K562 (cell line): ENCODE measurements at regions not wholly inside any gene's neighbourhood (a gene's known extent, or its start where the extent isn't known, plus 50 kb on each side); places are given as distances from the start of the nearest gene placed in this dataset.

Source experiments
- ATAC-seq: fragments of 200-7000 bp; cut with Tn5 transposase; 3 replicates; pipeline ENCODE4 v1.9.1; 2020; ENCODE audit warnings: moderate library complexity
- BruUV-seq: library from RNA; stranded (reverse); fragments of 400-500 nt; replicated peaks from 2 replicates; lab custom pipeline; 2021; lab: Mats Ljungman, UMichigan
- CTCF ChIA-PET: fragments of 300-600 bp; formaldehyde crosslinking; extraction: SDS; loops from one replicate; lab custom pipeline; 2021; ENCODE audit warnings: low intra/inter-chr PET ratio; lab: Yijun Ruan, JAX
- POLR2A ChIA-PET: fragments of 300-600, 350-650 bp; sonication (Branson Sonifier 250); formaldehyde crosslinking; extraction: SDS; loops from one replicate; lab custom pipeline; 2021; ENCODE audit warnings: antibody characterized with exemption, inconsistent platforms; lab: Yijun Ruan, JAX
- DNase-seq, 4 experiments: peaks; one replicate each; pipeline versions ENCODE4 v3.0.0 to v3.0.0-alpha.2; 2011 to 2018; ENCODE audit warnings: low spot score in 3 of 4, mixed read lengths in 3 of 4; ENCODE audit errors: extremely low read depth in 1 of 4
- FAIRE-seq: peaks from 2 replicates; lab custom pipeline; 2011; peaks lifted over from hg19 to GRCh38; lab: Jason Lieb, UNC
- H2AFZ ChIP-seq: 2 replicates; pipeline ENCODE4 v1.6.0; 2011; ENCODE audit warnings: low read depth, low read length, control low read depth, inconsistent platforms
- H3K27ac ChIP-seq: fragments of 200-600 bp; 3 replicates; pipeline ENCODE4 v1.8.0; 2011; ENCODE audit warnings: low read depth, mild to moderate bottlenecking, control low read depth, inconsistent platforms, low read length, moderate library complexity, mixed read lengths; ENCODE audit errors: extremely low read depth
- H3K27me3 ChIP-seq, 2 experiments: fragments of 300-600 bp in 1 of 2; 2 replicates in 1 of 2; 3 replicates in 1 of 2; pipeline versions ENCODE4 v1.6.0 to v1.8.0; 2011; ENCODE audit warnings: inconsistent platforms in 2 of 2, low read length in 2 of 2, mild to moderate bottlenecking in 1 of 2, mixed read lengths in 1 of 2, moderate library complexity in 1 of 2; ENCODE audit not compliant: control insufficient read depth in 2 of 2, insufficient read depth in 2 of 2
- H3K36me3 ChIP-seq: fragments of 300-600 bp; 3 replicates; pipeline ENCODE4 v1.8.0; 2011; ENCODE audit warnings: mild to moderate bottlenecking, low read length, inconsistent platforms; ENCODE audit not compliant: control insufficient read depth, insufficient read depth
- H3K4me1 ChIP-seq, 2 experiments: fragments of 200-600 bp in 1 of 2; replicated peaks in 1 of 2; 2 replicates in 1 of 2; 3 replicates in 1 of 2; pipeline versions ENCODE4 v1.5.1 to v1.8.0; 2011; ENCODE audit warnings: inconsistent platforms in 2 of 2, low read length in 2 of 2, mild to moderate bottlenecking in 1 of 2, mixed read lengths in 1 of 2, moderate library complexity in 1 of 2; ENCODE audit not compliant: control insufficient read depth in 2 of 2, insufficient read depth in 2 of 2
- H3K4me2 ChIP-seq: 2 replicates; pipeline ENCODE4 v1.6.1; 2011; ENCODE audit warnings: low read length, control low read depth, inconsistent platforms, mixed read lengths; ENCODE audit not compliant: insufficient read depth
- H3K4me3 ChIP-seq: fragments of 200-600 bp; sonication (generic), shearing (Covaris generic); 2 replicates; pipeline ENCODE4 v1.5.1; 2016; ENCODE audit warnings: control low read depth, inconsistent platforms
- H3K79me2 ChIP-seq: fragments of 200-600 bp; 3 replicates; pipeline ENCODE4 v1.8.0; 2011; ENCODE audit warnings: low read length, inconsistent platforms; ENCODE audit not compliant: control insufficient read depth, insufficient read depth
- H3K9ac ChIP-seq, 2 experiments: 2 replicates each; pipeline versions ENCODE4 v1.6.0 to v1.6.1; 2011; ENCODE audit warnings: low read depth in 2 of 2, low read length in 2 of 2, control low read depth in 1 of 2, inconsistent platforms in 1 of 2, mild to moderate bottlenecking in 1 of 2, mixed read lengths in 1 of 2; ENCODE audit not compliant: insufficient read depth in 1 of 2
- H3K9me1 ChIP-seq: one replicate; pipeline ENCODE4 v1.6.0; 2011; ENCODE audit warnings: inconsistent platforms, mild to moderate bottlenecking, low read length, moderate library complexity; ENCODE audit not compliant: control insufficient read depth, insufficient read depth
- H3K9me3 ChIP-seq: replicated peaks from 2 replicates; pipeline ENCODE4 v1.5.1; 2011; ENCODE audit warnings: low read depth, low read length, inconsistent platforms; ENCODE audit not compliant: control insufficient read depth, insufficient read depth
- H4K20me1 ChIP-seq: replicated peaks from 2 replicates; pipeline ENCODE4 v1.6.1; 2011; ENCODE audit warnings: low read length, inconsistent platforms, mixed read lengths; ENCODE audit not compliant: control insufficient read depth, insufficient read depth
- BRF1 ChIP-seq: IDR thresholded peaks from 3 replicates; pipeline ENCODE4 v1.6.1; 2011; ENCODE audit warnings: borderline replicate concordance, mild to moderate bottlenecking; ENCODE audit not compliant: insufficient read length; ENCODE audit errors: extremely low read depth
- C11orf30 ChIP-seq: fragments of 450-650 bp; IDR thresholded peaks from 2 replicates; pipeline ENCODE4 v1.6.1; 2016; ENCODE audit warnings: low read depth, mild to moderate bottlenecking
- CBX8 ChIP-seq: fragments of 200-600 bp; sonication (generic); IDR thresholded peaks from 2 replicates; pipeline ENCODE4 v1.6.1; 2012; ENCODE audit warnings: borderline replicate concordance, mixed run types, low read depth, mild to moderate bottlenecking, moderate library complexity, mixed read lengths, low read length, control low read depth, inconsistent platforms; ENCODE audit not compliant: poor library complexity, severe bottlenecking; ENCODE audit errors: extremely low read depth
- EGR1 ChIP-seq: fragments of 450-650 bp; conservative IDR thresholded peaks from 2 replicates; pipeline ENCODE4 v1.6.1; 2017; ENCODE audit warnings: mild to moderate bottlenecking
- ETS1 ChIP-seq: conservative IDR thresholded peaks from 2 replicates; pipeline ENCODE4 v1.6.1; 2011; ENCODE audit warnings: low read depth, mild to moderate bottlenecking, low read length; ENCODE audit not compliant: control insufficient read depth
- GABPA ChIP-seq: fragments of 200-800 bp; sonication (Bioruptor generic); conservative IDR thresholded peaks from 2 replicates; pipeline ENCODE4 v1.6.1; 2016; ENCODE audit warnings: low read depth, missing genetic modification characterization, missing compliant biosample characterization
- NKRF ChIP-seq: fragments of 450-650 bp; IDR thresholded peaks from 2 replicates; pipeline ENCODE4 v1.6.1; 2016; ENCODE audit warnings: borderline replicate concordance
- PATZ1 ChIP-seq: fragments of 250-450 bp; sonication (Bioruptor Pico); IDR thresholded peaks from 2 replicates; pipeline ENCODE4 v1.5.0; 2020; ENCODE audit warnings: mild to moderate bottlenecking, borderline replicate concordance
- PHF21A ChIP-seq: fragments of 450-650 bp; IDR thresholded peaks from 2 replicates; pipeline ENCODE4 v1.6.1; 2017; ENCODE audit warnings: low read depth, borderline replicate concordance
- SIX5 ChIP-seq, 2 experiments: IDR thresholded peaks; 2 replicates each; pipeline ENCODE4 v1.6.1; 2011; ENCODE audit warnings: low read length in 2 of 2, borderline replicate concordance in 1 of 2, low read depth in 1 of 2, mild to moderate bottlenecking in 1 of 2, moderate library complexity in 1 of 2; ENCODE audit not compliant: insufficient read depth in 1 of 2
- SNRNP70 ChIP-seq: fragments of 200-400 bp; formaldehyde crosslinking; optimal IDR thresholded peaks from 2 replicates; pipeline ENCODE3; 2017; ENCODE audit warnings: low read depth, low read length
- ZBTB43 ChIP-seq: sonication (generic); formaldehyde crosslinking; IDR thresholded peaks from 2 replicates; pipeline ENCODE4 v1.8.0; 2023; ENCODE audit warnings: mild to moderate bottlenecking, missing genetic modification reagents
- ZNF408 ChIP-seq: fragments of 250-450 bp; sonication (Bioruptor Pico); IDR thresholded peaks from 2 replicates; pipeline ENCODE4 v1.4.0; 2020; ENCODE audit warnings: low read depth, mild to moderate bottlenecking, moderate library complexity
- ZNF57 ChIP-seq: fragments of 450-650 bp; formaldehyde crosslinking; IDR thresholded peaks from 2 replicates; pipeline ENCODE4 v1.4.0; 2020; ENCODE audit warnings: mild to moderate bottlenecking, moderate library complexity
- WGBS: fragments of 100-300 bp; shearing (Covaris generic); methylation state at CpG from one replicate; pipeline ENCODE4 v1.1.6; 2016; ENCODE audit warnings: low coverage, mixed read lengths; ENCODE audit not compliant: insufficient coverage; ENCODE audit errors: missing lambda C conversion rate; 5-methylcytosine and 5-hydroxymethylcytosine counted together
- in situ Hi-C: fragments of 300-500 bp; cut with MboI; formaldehyde crosslinking; loops from 4 replicates; pipeline ENCODE4 v1.15.0; 2018; ENCODE audit warnings: inconsistent platforms, mixed read lengths
- intact Hi-C: fragments of 100-400 bp; cut with micrococcal nuclease; formaldehyde crosslinking; loops from 2 replicates; pipeline ENCODE4 v1.14.2; 2022

GRCh38 chr4:13728761-13729160 lies 101.2 kb upstream of the BOD1L1 start:
- Histone ChIP-seq H4K20me1 (no peaks in the 10 kb centered on the region), H3K79me2 (no peaks in the 10 kb centered on the region), H3K27me3 (no peaks in the 10 kb centered on the region), H3K4me3 (no peak overlapping the region), H3K9me1 (no peaks in the 10 kb centered on the region), H3K36me3 (no peaks in the 10 kb centered on the region), H3K27ac (no peak overlapping the region), H3K9ac (no peak overlapping the region), H3K4me2 (no peak overlapping the region), H2AFZ (no peak overlapping the region), H3K9me3 (no peaks in the 10 kb centered on the region; the same call in 1 of the 2 replicates), H3K4me1 (no peaks in the 10 kb centered on the region)
- ChIA-PET POLR2A (no interaction called here), CTCF (no interaction called here)
- BruUV-seq: no TSS peak
- no peak for ATAC-seq
- under 1% methylated on average over 6 of the region's 6 CpGs for WGBS
- in situ Hi-C loops: no loop called here
- no peak for FAIRE-seq
- intact Hi-C loops: no loop called here
- DNase-seq: no peak
- TF ChIP-seq CBX8 (no peak), BRF1 (no peak), ZNF408 (no peak), PHF21A (no peak), NKRF (no peak), ZBTB43 (CRISPR knock-in tag) (no peak), SNRNP70 (no peak), GABPA (tag) (no peak), ZNF57 (no peak), SIX5 (IDR thresholded peaks at IDR 0.05; ENCODE audit: borderline replicate concordance in 1 of 2, insufficient read depth in 1 of 2, low read depth in 1 of 2, low read length in 2 of 2) (no peak), ETS1 (no peak), C11orf30 (no peak), PATZ1 (CRISPR knock-in tag) (no peak), EGR1 (no peak)
